Nephron progenitor cell (in vitro differentiated cells): ENCODE measurements at regions not wholly inside any gene's neighbourhood (a gene's known extent, or its start where the extent isn't known, plus 50 kb on each side); places are given as distances from the start of the nearest gene placed in this dataset.
A peak's percentile ranks its signal among the peaks of the same experiment; 100 is the strongest.

Experiments used
- DNase-seq: peaks from one replicate; pipeline ENCODE4 v3.0.0; 2021
- H3K27ac Mint-ChIP-seq: 2 replicates; pipeline ENCODE4 v1.8.0; 2021; ENCODE audit warnings: mild to moderate bottlenecking, moderate library complexity, mixed read lengths
- H3K27me3 Mint-ChIP-seq: 2 replicates; pipeline ENCODE4 v1.8.0; 2021; ENCODE audit warnings: mild to moderate bottlenecking, low read depth, mixed read lengths; ENCODE audit not compliant: poor library complexity
- H3K36me3 Mint-ChIP-seq: 2 replicates; pipeline ENCODE4 v1.8.0; 2021; ENCODE audit warnings: low read depth, mixed read lengths
- H3K4me1 Mint-ChIP-seq: 2 replicates; pipeline ENCODE4 v1.8.0; 2021; ENCODE audit warnings: mixed read lengths
- H3K4me3 Mint-ChIP-seq: 2 replicates; pipeline ENCODE4 v1.8.0; 2021; ENCODE audit warnings: mild to moderate bottlenecking, moderate library complexity, mixed read lengths
- H3K9me3 Mint-ChIP-seq: 2 replicates; pipeline ENCODE4 v1.8.0; 2021; ENCODE audit warnings: mild to moderate bottlenecking, moderate library complexity, mixed read lengths
- CTCF ChIP-seq: fragments of 200-600 bp; sonication (generic); IDR thresholded peaks from 2 replicates; pipeline ENCODE4 v1.5.0; 2021; ENCODE audit warnings: antibody characterized with exemption

GRCh38 chr4:45036677-45037076 lies 310.3 kb upstream of the GNPDA2 start:
- H3K4me3 Mint-ChIP-seq, result no peak overlapping the region

GRCh38 chr4:45033676-45034419 lies 307.5 kb upstream of the GNPDA2 start:
- H3K4me1 Mint-ChIP-seq, result peaks cover 9% of the 10 kb centered on the region
- H3K9me3 Mint-ChIP-seq, result no peaks in the 10 kb centered on the region
- no peaks in the 10 kb centered on the region for H3K27me3 Mint-ChIP-seq
- no peak overlapping the region for H3K4me3 Mint-ChIP-seq
- no peak for TF ChIP-seq CTCF
- H3K36me3 Mint-ChIP-seq, result no peaks in the 10 kb centered on the region
- DNase-seq, result peak; percentile 10
- H3K27ac Mint-ChIP-seq, result no peak overlapping the region

More at GRCh38 chr4:45036677-45037076, 310.3 kb upstream of the GNPDA2 start:
- peaks cover 9% of the 10 kb centered on the region for H3K4me1 Mint-ChIP-seq
- no peak for TF ChIP-seq CTCF
- H3K36me3 Mint-ChIP-seq, result no peaks in the 10 kb centered on the region
- DNase-seq, result no peak
- H3K27me3 Mint-ChIP-seq, result no peaks in the 10 kb centered on the region
- no peak overlapping the region for H3K27ac Mint-ChIP-seq
- H3K9me3 Mint-ChIP-seq, result no peaks in the 10 kb centered on the region

GRCh38 chr4:45030059-45030458 lies 303.7 kb upstream of the GNPDA2 start:
- H3K36me3 Mint-ChIP-seq, result no peaks in the 10 kb centered on the region
- TF ChIP-seq CTCF, result no peak

GRCh38 chr4:45007508-45007907 lies 281.2 kb upstream of the GNPDA2 start:
- no peak for DNase-seq
- Mint-ChIP-seq H3K27ac (no peak overlapping the region), H3K27me3 (no peaks in the 10 kb centered on the region)

More at GRCh38 chr4:45030059-45030458, 303.7 kb upstream of the GNPDA2 start:
- H3K27me3 Mint-ChIP-seq, result no peaks in the 10 kb centered on the region
- no peak for DNase-seq
- no peaks in the 10 kb centered on the region for H3K9me3 Mint-ChIP-seq
- H3K4me3 Mint-ChIP-seq, result no peak overlapping the region
- peaks cover 9% of the 10 kb centered on the region for H3K4me1 Mint-ChIP-seq
- H3K27ac Mint-ChIP-seq, result no peak overlapping the region

GRCh38 chr4:45006078-45006477 lies 279.7 kb upstream of the GNPDA2 start:
- TF ChIP-seq CTCF, result no peak
- H3K27me3 Mint-ChIP-seq, result no peaks in the 10 kb centered on the region
- H3K4me1 Mint-ChIP-seq, result no peaks in the 10 kb centered on the region
- no peak for DNase-seq
- H3K9me3 Mint-ChIP-seq, result no peaks in the 10 kb centered on the region
- no peaks in the 10 kb centered on the region for H3K36me3 Mint-ChIP-seq
- no peak overlapping the region for H3K27ac Mint-ChIP-seq
- no peak overlapping the region for H3K4me3 Mint-ChIP-seq

More at GRCh38 chr4:45007508-45007907, 281.2 kb upstream of the GNPDA2 start:
- Mint-ChIP-seq H3K36me3 (no peaks in the 10 kb centered on the region), H3K4me3 (no peak overlapping the region), H3K9me3 (no peaks in the 10 kb centered on the region), H3K4me1 (no peaks in the 10 kb centered on the region)
- no peak for TF ChIP-seq CTCF
